ENCODE measurements at regions not wholly inside any gene's neighbourhood (a gene's known extent, or its start where the extent isn't known, plus 50 kb on each side); places are given as distances from the start of the nearest gene placed in this dataset.
"Not testable (repeated sequence)": the region's sequence is repeated elsewhere in the genome, so short reads cannot be mapped to it uniquely, and the experiment has no call there.

- no peak for DNase-seq
Measured at GRCh38 chr13:56019606-56020005, 1121.1 kb upstream of the PRR20A start.

GRCh38 chr13:56020425-56020824, 1120.3 kb upstream of the PRR20A start:
- no peak for DNase-seq

GRCh38 chr13:56039992-56040391, 1100.7 kb upstream of the PRR20A start:
- no peak for DNase-seq

GRCh38 chr13:56066321-56066720, 1074.4 kb upstream of the PRR20A start:
- no peak for DNase-seq

- DNase-seq = no peak
Measured at GRCh38 chr13:56102641-56103040, 1038.1 kb upstream of the PRR20A start.

GRCh38 chr13:56110751-56111150, 1030.0 kb upstream of the PRR20A start:
- DNase-seq = no peak

GRCh38 chr13:56134524-56134923, 1006.2 kb upstream of the PRR20A start:
- no peak for DNase-seq

GRCh38 chr13:56166864-56167263, 973.9 kb upstream of the PRR20A start:
- DNase-seq = no peak

- no peak for DNase-seq
Measured at GRCh38 chr13:56168581-56168980, 972.1 kb upstream of the PRR20A start.

- no peak for DNase-seq
Measured at GRCh38 chr13:56173346-56173745, 967.4 kb upstream of the PRR20A start.

GRCh38 chr13:56182598-56182997, 958.1 kb upstream of the PRR20A start:
- DNase-seq = no peak

- no peak for DNase-seq
Measured at GRCh38 chr13:56187331-56187730, 953.4 kb upstream of the PRR20A start.

GRCh38 chr13:56188582-56188981, 952.1 kb upstream of the PRR20A start:
- DNase-seq = not testable (repeated sequence)

- no peak for DNase-seq
Measured at GRCh38 chr13:56189439-56189838, 951.3 kb upstream of the PRR20A start.

GRCh38 chr13:56189978-56190377, 950.7 kb upstream of the PRR20A start:
- no peak for DNase-seq

- no peak for DNase-seq
Measured at GRCh38 chr13:56198350-56198749, 942.4 kb upstream of the PRR20A start.

- DNase-seq = no peak
Measured at GRCh38 chr13:56201834-56202233, 938.9 kb upstream of the PRR20A start.

- no peak for DNase-seq
Measured at GRCh38 chr13:56216221-56216620, 924.5 kb upstream of the PRR20A start.

GRCh38 chr13:56247692-56248091, 893.0 kb upstream of the PRR20A start:
- DNase-seq = no peak

GRCh38 chr13:56271686-56272085, 869.0 kb upstream of the PRR20A start:
- no peak for DNase-seq

GRCh38 chr13:56283262-56283828, 857.4 kb upstream of the PRR20A start:
- no peak for DNase-seq

- DNase-seq = no peak
Measured at GRCh38 chr13:56299650-56300049, 841.1 kb upstream of the PRR20A start.

GRCh38 chr13:56314765-56315164, 826.0 kb upstream of the PRR20A start:
- DNase-seq = no peak

GRCh38 chr13:56317841-56318240, 822.9 kb upstream of the PRR20A start:
- DNase-seq = no peak

- no peak for DNase-seq
Measured at GRCh38 chr13:56332671-56333070, 808.0 kb upstream of the PRR20A start.

GRCh38 chr13:56335775-56336174, 804.9 kb upstream of the PRR20A start:
- no peak for DNase-seq

Data from CD4-positive, alpha-beta T cell treated with Interleukin-12 subunit alpha and Interleukin-12 subunit beta, for 1 hour (primary cell).